Activated naive CD4-positive, alpha-beta T cell treated with anti-CD3 and anti-CD28 coated beads, Interleukin-2, amount 50 U/mL, for 24 hours (primary cell): ENCODE measurements at regions not wholly inside any gene's neighbourhood (a gene's known extent, or its start where the extent isn't known, plus 50 kb on each side); places are given as distances from the start of the nearest gene placed in this dataset.

ENCODE experiments used
- H3K27ac Mint-ChIP-seq: one replicate; pipeline ENCODE4 v1.8.0; 2021; ENCODE audit warnings: mild to moderate bottlenecking, mixed read lengths
- H3K27me3 Mint-ChIP-seq: one replicate; pipeline ENCODE4 v1.8.0; 2021; ENCODE audit warnings: mixed read lengths
- H3K36me3 Mint-ChIP-seq: one replicate; pipeline ENCODE4 v1.8.0; 2021; ENCODE audit warnings: mixed read lengths
- H3K4me1 Mint-ChIP-seq: one replicate; pipeline ENCODE4 v1.8.0; 2021; ENCODE audit warnings: mixed read lengths
- H3K4me3 Mint-ChIP-seq: one replicate; pipeline ENCODE4 v1.8.0; 2021; ENCODE audit warnings: mild to moderate bottlenecking, mixed read lengths
- H3K9me3 Mint-ChIP-seq: one replicate; pipeline ENCODE4 v1.8.0; 2021; ENCODE audit warnings: mixed read lengths

- Mint-ChIP-seq H3K9me3 (no peaks in the 10 kb centered on the region), H3K4me1 (no peaks in the 10 kb centered on the region), H3K4me3 (no peak overlapping the region), H3K36me3 (no peaks in the 10 kb centered on the region), H3K27ac (no peak overlapping the region), H3K27me3 (no peaks in the 10 kb centered on the region)
Measured at GRCh38 chr1:106223213-106223612, 833.3 kb upstream of the PRMT6 start.

- Mint-ChIP-seq H3K9me3 (no peaks in the 10 kb centered on the region), H3K36me3 (no peaks in the 10 kb centered on the region), H3K27me3 (no peaks in the 10 kb centered on the region), H3K4me1 (no peaks in the 10 kb centered on the region), H3K27ac (no peak overlapping the region), H3K4me3 (no peak overlapping the region)
Measured at GRCh38 chr1:106224426-106224825, 832.0 kb upstream of the PRMT6 start.

DNA sequence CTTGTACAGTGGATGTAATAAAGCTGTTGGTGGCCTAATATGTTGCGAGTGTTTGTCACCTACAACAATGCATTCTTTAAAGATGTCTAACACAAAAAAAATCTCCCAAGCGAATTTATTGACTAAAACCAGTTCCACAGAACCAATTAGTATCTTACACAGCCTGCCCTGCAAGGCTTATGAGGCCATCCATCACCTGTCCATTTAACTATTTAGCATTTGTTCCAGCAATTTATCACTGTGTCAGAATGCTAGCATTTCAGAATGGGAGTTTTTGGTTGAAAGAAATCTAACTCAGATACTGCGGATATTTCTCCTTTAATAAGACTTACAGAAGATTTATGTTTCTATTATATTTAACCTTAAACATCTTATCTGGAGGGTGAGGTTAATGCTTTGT, 831.1 kb upstream of the PRMT6 start:
- Mint-ChIP-seq H3K27ac (no peak overlapping the region), H3K4me3 (no peak overlapping the region), H3K36me3 (no peaks in the 10 kb centered on the region), H3K27me3 (no peaks in the 10 kb centered on the region), H3K4me1 (no peaks in the 10 kb centered on the region), H3K9me3 (no peaks in the 10 kb centered on the region)

DNA sequence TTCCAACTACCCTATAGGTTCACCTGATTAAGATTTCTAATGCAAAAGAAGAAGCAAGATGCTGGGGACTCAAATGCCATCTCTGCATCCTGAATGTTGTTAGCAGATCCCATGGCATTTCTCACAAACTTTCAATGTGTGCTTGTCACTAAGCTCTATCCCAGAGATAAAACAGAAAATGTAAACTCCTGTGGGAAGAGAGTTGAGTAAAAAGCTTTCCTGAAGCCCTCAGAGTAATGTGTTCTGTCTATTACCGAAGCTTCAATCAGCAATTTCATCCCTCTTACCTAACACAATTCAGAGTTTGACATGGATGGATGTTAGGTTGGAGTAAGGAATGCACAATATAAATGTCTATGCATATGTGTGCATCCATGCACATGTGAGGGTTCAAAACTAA, 829.9 kb upstream of the PRMT6 start:
- Mint-ChIP-seq H3K4me3 (no peak overlapping the region), H3K36me3 (no peaks in the 10 kb centered on the region), H3K27ac (no peak overlapping the region), H3K4me1 (no peaks in the 10 kb centered on the region), H3K9me3 (no peaks in the 10 kb centered on the region), H3K27me3 (no peaks in the 10 kb centered on the region)

DNA sequence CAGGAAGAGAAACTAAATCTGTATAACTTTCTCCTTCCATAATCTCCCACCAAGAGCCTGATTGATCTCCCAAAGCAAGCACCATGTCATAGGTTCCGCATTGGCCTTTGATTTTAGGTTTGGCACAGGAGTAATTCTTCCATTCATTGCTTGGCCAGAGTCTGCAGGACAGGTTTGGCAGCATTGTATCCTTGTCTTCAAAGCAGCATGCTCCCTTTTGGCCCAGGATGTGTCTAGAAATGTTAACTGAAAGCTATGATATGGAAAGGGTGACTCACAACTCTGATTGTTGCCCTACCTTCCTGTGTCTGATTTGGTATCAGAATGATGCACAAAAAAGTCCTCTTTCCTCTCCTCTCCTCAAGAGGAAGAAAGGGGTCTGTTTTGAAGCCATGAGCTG, 824.3 kb upstream of the PRMT6 start:
- no peaks in the 10 kb centered on the region for H3K27me3 Mint-ChIP-seq
- H3K36me3 Mint-ChIP-seq, result no peaks in the 10 kb centered on the region
- H3K4me3 Mint-ChIP-seq, result no peak overlapping the region
- peaks cover 4% of the 10 kb centered on the region for H3K9me3 Mint-ChIP-seq
- H3K4me1 Mint-ChIP-seq, result no peaks in the 10 kb centered on the region
- no peak overlapping the region for H3K27ac Mint-ChIP-seq

DNA sequence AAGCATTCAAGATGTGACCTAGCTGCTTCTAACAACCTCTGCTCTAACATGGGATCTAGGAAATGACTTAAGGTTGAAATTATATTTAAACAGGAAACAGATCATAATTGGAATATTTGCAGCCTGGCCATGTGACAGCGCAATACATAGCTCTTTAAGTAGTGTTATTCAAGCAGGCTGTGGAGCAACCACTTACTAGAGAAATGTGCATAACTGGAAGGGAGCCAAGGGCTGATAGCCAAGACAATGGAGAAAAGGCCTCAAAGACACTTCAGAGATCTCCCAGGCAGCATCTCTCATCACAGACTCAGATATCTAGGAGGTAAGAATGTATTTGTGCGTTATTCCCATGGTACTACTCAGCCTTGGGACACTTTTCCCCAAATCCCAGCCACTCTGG, 823.0 kb upstream of the PRMT6 start:
- no peak overlapping the region for H3K4me3 Mint-ChIP-seq
- H3K36me3 Mint-ChIP-seq, result no peaks in the 10 kb centered on the region
- H3K27ac Mint-ChIP-seq, result no peak overlapping the region
- H3K27me3 Mint-ChIP-seq, result no peaks in the 10 kb centered on the region
- peaks cover 7% of the 10 kb centered on the region for H3K9me3 Mint-ChIP-seq
- H3K4me1 Mint-ChIP-seq, result no peaks in the 10 kb centered on the region

- Mint-ChIP-seq H3K27me3 (no peaks in the 10 kb centered on the region), H3K36me3 (no peaks in the 10 kb centered on the region), H3K9me3 (peaks cover 13% of the 10 kb centered on the region), H3K4me1 (no peaks in the 10 kb centered on the region), H3K4me3 (no peak overlapping the region), H3K27ac (no peak overlapping the region)
Measured at GRCh38 chr1:106249365-106249764, 807.1 kb upstream of the PRMT6 start.

- Mint-ChIP-seq H3K4me1 (no peaks in the 10 kb centered on the region), H3K9me3 (peaks cover 9% of the 10 kb centered on the region), H3K27ac (no peak overlapping the region), H3K4me3 (no peak overlapping the region), H3K36me3 (no peaks in the 10 kb centered on the region), H3K27me3 (no peaks in the 10 kb centered on the region)
Measured at GRCh38 chr1:106249810-106250209, 806.7 kb upstream of the PRMT6 start.

DNA sequence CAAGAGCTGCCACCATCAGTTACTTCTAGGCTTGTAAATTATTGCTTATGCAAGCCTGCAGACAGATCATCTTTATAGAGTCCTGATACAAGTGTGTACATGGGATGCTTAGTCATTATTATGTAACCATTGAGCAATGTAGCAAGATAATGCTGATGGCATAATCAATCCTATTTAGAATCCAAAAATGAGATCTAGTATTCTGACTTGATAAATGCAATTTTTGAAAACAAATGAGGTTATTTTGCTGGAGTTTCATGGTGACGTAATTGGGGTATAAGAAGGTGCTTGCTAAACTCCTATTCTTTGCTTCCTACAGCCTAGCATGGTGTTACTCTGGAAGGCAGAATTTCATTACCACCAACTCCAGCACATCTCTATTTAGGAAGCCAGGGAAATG, 801.7 kb upstream of the PRMT6 start:
- Mint-ChIP-seq H3K4me1 (no peaks in the 10 kb centered on the region), H3K9me3 (peaks cover 15% of the 10 kb centered on the region), H3K27me3 (no peaks in the 10 kb centered on the region)

GRCh38 chr1:106266786-106267185, 789.7 kb upstream of the PRMT6 start:
- H3K36me3 Mint-ChIP-seq, result no peaks in the 10 kb centered on the region
- H3K4me3 Mint-ChIP-seq, result no peak overlapping the region
- no peak overlapping the region for H3K27ac Mint-ChIP-seq
- no peaks in the 10 kb centered on the region for H3K27me3 Mint-ChIP-seq
- H3K4me1 Mint-ChIP-seq, result no peaks in the 10 kb centered on the region
- peaks cover 11% of the 10 kb centered on the region for H3K9me3 Mint-ChIP-seq

More for the DNA sequence above, 801.7 kb upstream of the PRMT6 start:
- Mint-ChIP-seq H3K4me3 (no peak overlapping the region), H3K36me3 (no peaks in the 10 kb centered on the region), H3K27ac (no peak overlapping the region)

DNA sequence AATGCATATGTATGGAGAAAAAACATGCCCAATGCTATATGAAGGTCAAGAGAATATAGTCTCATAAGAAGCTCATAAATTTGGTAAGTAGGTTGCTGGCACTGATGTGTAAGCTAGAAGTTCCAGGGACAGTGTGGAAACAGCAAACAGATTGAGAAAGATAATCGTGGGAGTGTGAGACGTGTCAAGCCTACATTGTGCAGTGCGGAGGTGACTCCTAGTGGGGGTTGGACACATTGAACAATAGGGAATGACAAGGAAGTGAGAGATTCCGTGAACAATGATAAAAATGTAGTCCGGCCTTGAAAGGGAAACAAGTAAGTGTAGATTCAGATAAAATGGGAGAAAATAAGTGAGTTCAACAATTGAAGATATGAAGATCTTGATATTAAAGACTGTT, 788.4 kb upstream of the PRMT6 start:
- Mint-ChIP-seq H3K27ac (no peak overlapping the region), H3K9me3 (peaks cover 11% of the 10 kb centered on the region), H3K4me1 (no peaks in the 10 kb centered on the region), H3K36me3 (no peaks in the 10 kb centered on the region), H3K4me3 (no peak overlapping the region), H3K27me3 (no peaks in the 10 kb centered on the region)

DNA sequence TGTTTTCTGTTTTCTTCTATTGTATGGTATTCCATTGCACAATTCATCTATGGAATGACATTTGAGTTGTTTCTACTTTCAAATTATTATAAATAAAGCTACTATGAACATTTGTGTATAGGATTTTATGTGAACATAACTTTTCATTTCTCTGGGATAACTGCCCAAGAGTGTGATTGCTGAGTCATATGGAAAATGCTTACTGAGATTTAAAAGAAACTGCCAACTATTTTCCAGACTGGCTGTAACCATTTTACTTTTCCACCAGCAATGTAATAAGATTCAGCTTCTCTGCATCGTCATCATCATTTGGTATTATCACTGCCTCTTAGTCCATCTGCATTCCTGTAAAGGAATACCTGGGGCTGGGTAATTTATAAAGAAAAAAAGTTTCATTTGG, 779.6 kb upstream of the PRMT6 start:
- Mint-ChIP-seq H3K36me3 (no peaks in the 10 kb centered on the region), H3K9me3 (peaks cover 16% of the 10 kb centered on the region), H3K4me1 (no peaks in the 10 kb centered on the region), H3K27ac (no peak overlapping the region), H3K4me3 (no peak overlapping the region), H3K27me3 (no peaks in the 10 kb centered on the region)

- Mint-ChIP-seq H3K27me3 (no peaks in the 10 kb centered on the region), H3K4me3 (no peak overlapping the region), H3K27ac (no peak overlapping the region), H3K36me3 (no peaks in the 10 kb centered on the region), H3K4me1 (no peaks in the 10 kb centered on the region), H3K9me3 (peaks cover 16% of the 10 kb centered on the region)
Measured at GRCh38 chr1:106277786-106278185, 778.7 kb upstream of the PRMT6 start.

- no peaks in the 10 kb centered on the region for H3K36me3 Mint-ChIP-seq
- H3K27me3 Mint-ChIP-seq, result no peaks in the 10 kb centered on the region
- H3K4me3 Mint-ChIP-seq, result no peak overlapping the region
- H3K27ac Mint-ChIP-seq, result no peak overlapping the region
- H3K4me1 Mint-ChIP-seq, result no peaks in the 10 kb centered on the region
- H3K9me3 Mint-ChIP-seq, result peaks cover 16% of the 10 kb centered on the region
Measured at GRCh38 chr1:106278716-106279115, 777.8 kb upstream of the PRMT6 start.

GRCh38 chr1:106289265-106289928, 767.1 kb upstream of the PRMT6 start:
- H3K27ac Mint-ChIP-seq, result no peak overlapping the region

DNA sequence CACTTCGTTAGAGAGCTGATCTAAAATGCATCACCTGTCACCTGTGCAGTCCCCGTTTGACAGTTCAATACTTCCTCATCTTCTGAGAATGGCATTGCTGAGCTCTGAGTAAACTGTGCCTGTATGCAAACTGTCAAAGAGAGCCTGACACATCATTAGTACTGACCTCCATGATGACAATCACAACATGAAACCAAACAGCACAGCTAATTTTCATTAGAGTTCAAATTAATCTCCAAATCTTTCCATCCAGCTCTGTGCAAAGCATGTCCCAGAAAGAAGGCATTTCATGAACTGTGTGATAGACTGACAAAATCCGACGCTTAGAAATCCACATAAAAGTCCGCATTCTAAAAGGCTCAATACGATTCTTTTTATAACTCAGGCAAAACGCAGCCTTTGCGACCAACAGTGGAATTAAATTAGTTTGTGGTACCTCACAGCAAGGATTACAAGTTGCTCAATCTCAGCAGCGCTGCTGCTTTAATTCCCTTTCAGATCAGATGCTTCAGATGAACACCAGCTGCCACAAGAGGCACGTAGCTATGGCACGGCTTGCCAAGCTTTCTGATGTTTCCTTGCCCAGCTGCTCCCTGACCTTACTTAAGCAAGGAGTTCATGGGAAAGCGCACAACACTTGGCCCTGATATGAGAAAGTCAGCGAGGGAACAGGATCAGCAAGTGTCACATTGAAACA, 765.5 kb upstream of the PRMT6 start:
- no peaks in the 10 kb centered on the region for H3K4me1 Mint-ChIP-seq
- no peaks in the 10 kb centered on the region for H3K36me3 Mint-ChIP-seq
- H3K9me3 Mint-ChIP-seq, result peaks cover 11% of the 10 kb centered on the region
- no peak overlapping the region for H3K4me3 Mint-ChIP-seq
- no peaks in the 10 kb centered on the region for H3K27me3 Mint-ChIP-seq
- no peak overlapping the region for H3K27ac Mint-ChIP-seq

More at GRCh38 chr1:106289265-106289928, 767.1 kb upstream of the PRMT6 start:
- no peaks in the 10 kb centered on the region for H3K4me1 Mint-ChIP-seq
- no peaks in the 10 kb centered on the region for H3K27me3 Mint-ChIP-seq
- H3K36me3 Mint-ChIP-seq, result no peaks in the 10 kb centered on the region
- H3K9me3 Mint-ChIP-seq, result peaks cover 11% of the 10 kb centered on the region
- no peak overlapping the region for H3K4me3 Mint-ChIP-seq

DNA sequence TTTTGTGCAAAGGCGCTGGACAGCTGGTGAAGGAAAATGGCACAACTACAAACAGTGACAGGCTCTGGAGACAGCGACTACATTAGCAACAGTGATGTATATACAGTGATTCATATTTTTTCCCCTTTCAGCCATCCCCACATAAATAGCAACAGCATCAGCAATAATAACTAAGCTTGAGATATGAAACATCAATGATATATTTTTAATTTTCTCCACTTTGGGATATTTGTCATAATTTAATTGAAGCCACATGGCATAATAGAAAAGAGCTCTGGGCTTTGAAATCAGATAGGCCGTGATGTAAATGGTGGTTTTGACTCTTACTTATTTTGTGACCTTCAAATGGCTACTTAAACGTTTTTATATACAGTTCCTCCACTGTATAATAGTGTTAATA, 764.3 kb upstream of the PRMT6 start:
- Mint-ChIP-seq H3K27me3 (no peaks in the 10 kb centered on the region), H3K4me3 (no peak overlapping the region), H3K4me1 (no peaks in the 10 kb centered on the region), H3K9me3 (peaks cover 5% of the 10 kb centered on the region), H3K36me3 (no peaks in the 10 kb centered on the region), H3K27ac (no peak overlapping the region)
